ENCODE measurements at regions not wholly inside any gene's neighbourhood (a gene's known extent, or its start where the extent isn't known, plus 50 kb on each side); places are given as distances from the start of the nearest gene placed in this dataset.

DNA sequence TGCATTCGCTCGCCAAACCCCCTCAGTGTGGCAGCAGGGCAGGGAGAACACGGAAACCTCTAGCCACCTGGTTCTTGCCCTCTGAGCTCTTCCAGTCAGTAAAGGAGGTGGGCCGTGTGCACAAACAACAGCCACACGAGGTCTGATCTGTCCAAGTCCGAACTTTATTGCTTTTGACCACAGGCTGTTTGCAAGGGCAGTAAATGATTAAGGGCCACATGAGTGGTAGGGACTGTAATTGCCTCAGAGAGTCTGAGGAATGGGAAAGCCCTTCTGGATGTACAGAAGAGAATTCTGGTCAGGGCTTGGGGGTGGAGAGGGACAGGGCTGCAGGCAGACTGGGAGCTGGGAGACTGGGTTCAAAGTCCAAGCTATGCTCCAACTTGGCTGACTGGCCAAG is 75.7 kb upstream of the LHX1 start:
- TF ChIP-seq, protein P1, sequence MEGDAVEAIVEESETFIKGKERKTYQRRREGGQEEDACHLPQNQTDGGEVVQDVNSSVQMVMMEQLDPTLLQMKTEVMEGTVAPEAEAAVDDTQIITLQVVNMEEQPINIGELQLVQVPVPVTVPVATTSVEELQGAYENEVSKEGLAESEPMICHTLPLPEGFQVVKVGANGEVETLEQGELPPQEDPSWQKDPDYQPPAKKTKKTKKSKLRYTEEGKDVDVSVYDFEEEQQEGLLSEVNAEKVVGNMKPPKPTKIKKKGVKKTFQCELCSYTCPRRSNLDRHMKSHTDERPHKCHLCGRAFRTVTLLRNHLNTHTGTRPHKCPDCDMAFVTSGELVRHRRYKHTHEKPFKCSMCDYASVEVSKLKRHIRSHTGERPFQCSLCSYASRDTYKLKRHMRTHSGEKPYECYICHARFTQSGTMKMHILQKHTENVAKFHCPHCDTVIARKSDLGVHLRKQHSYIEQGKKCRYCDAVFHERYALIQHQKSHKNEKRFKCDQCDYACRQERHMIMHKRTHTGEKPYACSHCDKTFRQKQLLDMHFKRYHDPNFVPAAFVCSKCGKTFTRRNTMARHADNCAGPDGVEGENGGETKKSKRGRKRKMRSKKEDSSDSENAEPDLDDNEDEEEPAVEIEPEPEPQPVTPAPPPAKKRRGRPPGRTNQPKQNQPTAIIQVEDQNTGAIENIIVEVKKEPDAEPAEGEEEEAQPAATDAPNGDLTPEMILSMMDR (IDR thresholded peaks at IDR 0.05; ENCODE audit: low read depth, low read length), result no peak
- Histone ChIP-seq H3K27ac (no peak overlapping the region), H3K4me1 (ENCODE audit: low read depth) (no peaks in the 10 kb centered on the region), H3K27me3 (no peaks in the 10 kb centered on the region), H3K9me3 (ENCODE audit: low read depth) (no peaks in the 10 kb centered on the region), H3K4me3 (no peak overlapping the region), H3K36me3 (no peaks in the 10 kb centered on the region)
- DNase-seq (ENCODE audit: low read depth in 1 of 2, low spot score in 1 of 2), result no peak

- TF ChIP-seq, protein P1 (IDR thresholded peaks at IDR 0.05; ENCODE audit: low read depth, low read length), result no peak
- no peak for DNase-seq (ENCODE audit: low read depth in 1 of 2, low spot score in 1 of 2)
- Histone ChIP-seq H3K27me3 (peaks cover 2% of the 10 kb centered on the region), H3K36me3 (no peaks in the 10 kb centered on the region), H3K4me1 (ENCODE audit: low read depth) (no peaks in the 10 kb centered on the region), H3K9me3 (ENCODE audit: low read depth) (no peaks in the 10 kb centered on the region), H3K27ac (no peak overlapping the region), H3K4me3 (no peak overlapping the region)
Observed at GRCh38 chr17:36862116-36862920, 75.0 kb upstream of the LHX1 start.

- H3K27me3 ChIP-seq, result peaks cover 7% of the 10 kb centered on the region
- no peaks in the 10 kb centered on the region for H3K9me3 ChIP-seq (ENCODE audit: low read depth)
- DNase-seq (ENCODE audit: low read depth in 1 of 2, low spot score in 1 of 2), result no peak
- TF ChIP-seq, protein P1 (IDR thresholded peaks at IDR 0.05; ENCODE audit: low read depth, low read length), result no peak
- no peak overlapping the region for H3K4me3 ChIP-seq
- no peaks in the 10 kb centered on the region for H3K36me3 ChIP-seq
- no peak overlapping the region for H3K27ac ChIP-seq
- H3K4me1 ChIP-seq (ENCODE audit: low read depth), result no peaks in the 10 kb centered on the region
Observed at GRCh38 chr17:36863131-36863530, 74.1 kb upstream of the LHX1 start.

GRCh38 chr17:36863676-36864612 is 73.3 kb upstream of the LHX1 start:
- Histone ChIP-seq H3K4me1 (ENCODE audit: low read depth) (no peaks in the 10 kb centered on the region), H3K27me3 (peaks cover 7% of the 10 kb centered on the region), H3K4me3 (no peak overlapping the region), H3K9me3 (ENCODE audit: low read depth) (no peaks in the 10 kb centered on the region), H3K27ac (no peak overlapping the region), H3K36me3 (no peaks in the 10 kb centered on the region)
- DNase-seq (ENCODE audit: low read depth in 1 of 2, low spot score in 1 of 2), result no peak
- TF ChIP-seq, protein P1 (IDR thresholded peaks at IDR 0.05; ENCODE audit: low read depth, low read length), result no peak

DNA sequence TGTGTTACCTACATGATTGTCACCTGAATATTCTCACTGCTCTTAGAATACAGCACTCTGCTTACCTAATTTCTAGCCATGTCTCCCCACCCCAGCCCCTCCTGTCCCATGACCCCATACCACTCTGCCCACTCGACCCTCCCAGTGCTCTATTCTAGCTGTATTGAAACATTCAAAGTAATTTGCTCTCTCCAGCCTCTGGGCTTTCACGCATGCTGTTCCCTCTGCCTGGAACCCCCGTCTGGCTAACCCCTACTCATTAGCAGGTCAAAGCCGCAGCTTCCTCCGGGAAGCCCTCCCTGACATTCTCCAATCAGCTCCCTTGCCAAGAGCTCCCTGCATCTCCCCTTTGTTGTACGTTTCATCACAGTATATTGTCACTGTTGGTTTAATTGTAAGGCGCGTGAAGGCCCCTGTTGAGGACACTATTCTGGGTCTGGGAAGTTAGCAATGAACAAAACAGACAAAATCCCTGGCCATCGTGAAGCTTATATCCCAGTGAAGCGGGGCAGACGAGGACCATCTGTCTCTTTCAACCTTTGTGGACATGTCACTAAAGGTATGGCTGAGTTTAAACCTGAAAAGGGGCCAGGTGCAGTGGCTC is 72.3 kb upstream of the LHX1 start:
- no peaks in the 10 kb centered on the region for H3K9me3 ChIP-seq (ENCODE audit: low read depth)
- peaks cover 7% of the 10 kb centered on the region for H3K27me3 ChIP-seq
- TF ChIP-seq, protein P1 (IDR thresholded peaks at IDR 0.05; ENCODE audit: low read depth, low read length), result no peak
- H3K4me1 ChIP-seq (ENCODE audit: low read depth), result no peaks in the 10 kb centered on the region
- H3K36me3 ChIP-seq, result no peaks in the 10 kb centered on the region
- H3K4me3 ChIP-seq, result no peak overlapping the region
- DNase-seq (ENCODE audit: low read depth in 1 of 2, low spot score in 1 of 2), result no peak
- no peak overlapping the region for H3K27ac ChIP-seq

Data from cardiac muscle cell (in vitro differentiated cells and primary cell).